A673 (cell line): ENCODE measurements at regions not wholly inside any gene's neighbourhood (a gene's known extent, or its start where the extent isn't known, plus 50 kb on each side); places are given as distances from the start of the nearest gene placed in this dataset.
"Not testable (repeated sequence)": the region's sequence is repeated elsewhere in the genome, so short reads cannot be mapped to it uniquely, and the experiment has no call there.

ENCODE experiments used
- BruUV-seq: library from RNA; stranded (reverse); fragments of 400-500 nt; replicated peaks from 2 replicates; lab custom pipeline; 2021; lab: Mats Ljungman, UMichigan
- CTCF ChIA-PET: fragments of 300-600 bp; sonication (Branson Sonifier 250); formaldehyde crosslinking; loops from one replicate; lab custom pipeline; 2022; ENCODE audit warnings: antibody characterized with exemption; lab: Charles Lee
- POLR2A ChIA-PET: fragments of 300-600 bp; sonication (Branson Sonifier 250); formaldehyde crosslinking; loops from one replicate; lab custom pipeline; 2022; ENCODE audit warnings: antibody characterized with exemption; ENCODE audit not compliant: low non-redundant PET; lab: Charles Lee
- DNase-seq: peaks from one replicate; pipeline ENCODE4 v3.0.0-alpha.2; 2015; ENCODE audit warnings: low spot score
- H3K27ac ChIP-seq: fragments of 200-600 bp; sonication (generic); 2 replicates; pipeline ENCODE4 v1.5.1; 2016; ENCODE audit warnings: mixed run types, low read depth, mild to moderate bottlenecking, mixed read lengths, antibody characterized with exemption, low read length; ENCODE audit not compliant: poor library complexity, severe bottlenecking
- H3K27me3 ChIP-seq: fragments of 200-600 bp; sonication (generic); replicated peaks from 2 replicates; pipeline ENCODE4 v1.6.1; 2017; ENCODE audit warnings: mixed run types, low read depth, mild to moderate bottlenecking, mixed read lengths, antibody characterized with exemption, low read length; ENCODE audit not compliant: insufficient read depth, poor library complexity
- H3K36me3 ChIP-seq: fragments of 200-600 bp; sonication (generic); 2 replicates; pipeline ENCODE4 v1.6.1; 2016; ENCODE audit warnings: mixed run types, mild to moderate bottlenecking, mixed read lengths, antibody characterized with exemption, low read length; ENCODE audit not compliant: insufficient read depth, poor library complexity, severe bottlenecking
- H3K4me1 ChIP-seq: fragments of 200-600 bp; sonication (generic); 2 replicates; pipeline ENCODE4 v1.6.1; 2017; ENCODE audit warnings: mixed run types, mild to moderate bottlenecking, mixed read lengths, antibody characterized with exemption, low read length; ENCODE audit not compliant: insufficient read depth, poor library complexity, severe bottlenecking
- H3K4me3 ChIP-seq: fragments of 200-600 bp; sonication (generic); 2 replicates; pipeline ENCODE4 v1.5.1; 2016; ENCODE audit warnings: low read depth, mixed run types, mild to moderate bottlenecking, mixed read lengths, low read length; ENCODE audit not compliant: poor library complexity, severe bottlenecking
- H3K9me3 ChIP-seq: fragments of 200-600 bp; sonication (generic); 2 replicates; pipeline ENCODE4 v1.6.1; 2016; ENCODE audit warnings: mixed run types, low read depth, mild to moderate bottlenecking, mixed read lengths, antibody characterized with exemption, low read length; ENCODE audit not compliant: poor library complexity, severe bottlenecking
- EZH2 ChIP-seq: fragments of 200-600 bp; sonication (generic); IDR thresholded peaks from 2 replicates; pipeline ENCODE4 v1.6.1; 2017; ENCODE audit warnings: borderline replicate concordance, low read depth, mild to moderate bottlenecking, mixed read lengths, antibody characterized with exemption, low read length; ENCODE audit not compliant: poor library complexity, severe bottlenecking
- intact Hi-C: fragments of 100-400 bp; cut with micrococcal nuclease; formaldehyde crosslinking; loops from one replicate; pipeline ENCODE4 v1.10.0; 2022; ENCODE audit not compliant: unreplicated experiment
- TF ChIP-seq, protein P1 (sequence below): fragments of 300-800, 200-600 bp; sonication (generic); conservative IDR thresholded peaks from 2 replicates; pipeline ENCODE4 v1.5.1; 2017; ENCODE audit warnings: low read depth, mild to moderate bottlenecking, antibody characterized with exemption, low read length, moderate library complexity, mixed read lengths

DNA sequence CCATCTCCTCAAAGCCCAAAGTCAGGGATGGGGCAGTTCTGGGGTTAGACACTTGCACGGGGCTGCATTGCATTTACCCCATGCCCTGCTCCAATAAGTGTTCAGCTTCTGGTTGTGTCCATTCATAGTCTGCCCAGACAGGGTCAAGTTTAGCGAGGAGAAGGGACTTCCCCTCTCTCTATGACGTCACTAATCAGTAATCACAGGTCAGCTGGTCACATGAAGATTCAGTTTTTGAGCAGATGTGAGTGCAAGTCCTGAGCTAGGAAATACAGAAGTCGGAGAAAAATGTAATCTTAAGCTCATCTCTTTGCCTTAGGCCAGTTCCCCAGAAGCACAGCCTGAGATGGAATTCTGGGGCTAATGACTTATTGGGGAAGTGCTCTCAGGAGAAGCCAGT is 310.1 kb downstream of the TSHZ3 start:
- H3K4me3 ChIP-seq, result no peak overlapping the region
- no peaks in the 10 kb centered on the region for H3K36me3 ChIP-seq
- TF ChIP-seq, protein P1, sequence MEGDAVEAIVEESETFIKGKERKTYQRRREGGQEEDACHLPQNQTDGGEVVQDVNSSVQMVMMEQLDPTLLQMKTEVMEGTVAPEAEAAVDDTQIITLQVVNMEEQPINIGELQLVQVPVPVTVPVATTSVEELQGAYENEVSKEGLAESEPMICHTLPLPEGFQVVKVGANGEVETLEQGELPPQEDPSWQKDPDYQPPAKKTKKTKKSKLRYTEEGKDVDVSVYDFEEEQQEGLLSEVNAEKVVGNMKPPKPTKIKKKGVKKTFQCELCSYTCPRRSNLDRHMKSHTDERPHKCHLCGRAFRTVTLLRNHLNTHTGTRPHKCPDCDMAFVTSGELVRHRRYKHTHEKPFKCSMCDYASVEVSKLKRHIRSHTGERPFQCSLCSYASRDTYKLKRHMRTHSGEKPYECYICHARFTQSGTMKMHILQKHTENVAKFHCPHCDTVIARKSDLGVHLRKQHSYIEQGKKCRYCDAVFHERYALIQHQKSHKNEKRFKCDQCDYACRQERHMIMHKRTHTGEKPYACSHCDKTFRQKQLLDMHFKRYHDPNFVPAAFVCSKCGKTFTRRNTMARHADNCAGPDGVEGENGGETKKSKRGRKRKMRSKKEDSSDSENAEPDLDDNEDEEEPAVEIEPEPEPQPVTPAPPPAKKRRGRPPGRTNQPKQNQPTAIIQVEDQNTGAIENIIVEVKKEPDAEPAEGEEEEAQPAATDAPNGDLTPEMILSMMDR, result no peak
- no peak for TF ChIP-seq EZH2
- peaks cover 11% of the 10 kb centered on the region for H3K9me3 ChIP-seq
- no peaks in the 10 kb centered on the region for H3K27me3 ChIP-seq
- no peak overlapping the region for H3K27ac ChIP-seq
- H3K4me1 ChIP-seq, result no peaks in the 10 kb centered on the region
- no TSS peak for BruUV-seq
- POLR2A ChIA-PET, result interaction anchor here (0.8 kb wide), 1 partner anchor 223 kb away, joined by 3 read pairs; no protein-coding TSS in a partner anchor
- CTCF ChIA-PET, result no interaction called here
- intact Hi-C loops, result no loop called here
- no peak for DNase-seq

DNA sequence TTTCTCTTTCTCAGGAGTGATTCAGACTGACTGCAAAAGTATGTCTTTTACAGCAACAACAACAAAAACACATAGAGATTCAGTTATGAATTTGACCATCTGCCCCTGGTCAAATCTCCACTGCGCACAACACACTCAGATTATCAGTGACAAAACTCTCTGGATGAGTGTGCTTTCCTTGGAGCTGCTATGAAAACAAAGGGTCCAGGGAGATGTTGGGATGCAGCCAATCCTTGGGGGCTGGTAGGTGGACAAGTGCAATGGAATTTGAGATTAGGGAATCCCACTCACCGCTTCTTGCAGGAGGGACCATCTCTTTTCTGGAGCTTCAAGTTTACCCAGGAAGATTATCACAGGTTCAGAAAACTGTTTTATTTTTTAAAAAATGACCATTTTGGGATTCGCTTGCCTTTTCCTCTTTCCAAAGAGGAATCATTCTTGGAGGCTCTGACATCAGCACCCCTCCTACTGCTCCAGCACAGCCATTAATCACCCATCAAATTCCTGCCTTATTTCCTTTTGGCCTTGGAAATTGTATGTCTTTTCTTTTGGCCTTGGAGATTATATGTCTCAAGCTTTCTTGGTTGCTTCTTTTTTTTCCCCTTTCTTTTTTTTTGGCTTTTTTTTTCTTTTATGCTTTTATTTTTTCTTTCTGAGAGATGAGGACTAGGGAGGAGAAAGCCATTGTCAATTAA is 311.8 kb downstream of the TSHZ3 start:
- no peaks in the 10 kb centered on the region for H3K27me3 ChIP-seq
- peaks cover 11% of the 10 kb centered on the region for H3K9me3 ChIP-seq
- CTCF ChIA-PET, result no interaction called here
- TF ChIP-seq, protein P1, result no peak
- TF ChIP-seq EZH2, result no peak
- BruUV-seq, result no TSS peak
- no peaks in the 10 kb centered on the region for H3K36me3 ChIP-seq
- DNase-seq, result no peak
- H3K4me1 ChIP-seq, result no peaks in the 10 kb centered on the region
- H3K27ac ChIP-seq, result no peak overlapping the region
- POLR2A ChIA-PET, result no interaction called here
- no peak overlapping the region for H3K4me3 ChIP-seq
- intact Hi-C loops, result no loop called here

DNA sequence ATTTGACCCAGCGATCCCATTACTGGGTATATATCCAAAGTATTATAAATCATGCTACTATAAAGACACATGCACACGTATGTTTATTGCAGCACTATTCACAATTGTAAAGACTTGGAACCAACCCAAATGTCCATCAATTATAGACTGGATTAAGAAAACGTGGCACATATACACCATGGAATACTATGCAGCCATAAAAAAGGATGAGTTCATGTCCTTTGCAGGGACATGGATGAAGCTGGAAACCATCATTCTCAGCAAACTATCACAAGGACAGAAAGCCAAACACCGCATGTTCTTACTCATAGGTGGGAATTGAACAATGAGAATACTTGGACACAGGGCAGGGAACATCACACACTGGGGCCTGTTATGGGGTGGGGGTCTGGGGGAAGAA is 317.8 kb downstream of the TSHZ3 start:
- peaks cover 19% of the 10 kb centered on the region for H3K9me3 ChIP-seq
- H3K27ac ChIP-seq, CTCF ChIA-PET, intact Hi-C loops, BruUV-seq, H3K36me3 ChIP-seq, DNase-seq, H3K27me3 ChIP-seq, H3K4me1 ChIP-seq, H3K4me3 ChIP-seq, POLR2A ChIA-PET: not testable (repeated sequence)

DNA sequence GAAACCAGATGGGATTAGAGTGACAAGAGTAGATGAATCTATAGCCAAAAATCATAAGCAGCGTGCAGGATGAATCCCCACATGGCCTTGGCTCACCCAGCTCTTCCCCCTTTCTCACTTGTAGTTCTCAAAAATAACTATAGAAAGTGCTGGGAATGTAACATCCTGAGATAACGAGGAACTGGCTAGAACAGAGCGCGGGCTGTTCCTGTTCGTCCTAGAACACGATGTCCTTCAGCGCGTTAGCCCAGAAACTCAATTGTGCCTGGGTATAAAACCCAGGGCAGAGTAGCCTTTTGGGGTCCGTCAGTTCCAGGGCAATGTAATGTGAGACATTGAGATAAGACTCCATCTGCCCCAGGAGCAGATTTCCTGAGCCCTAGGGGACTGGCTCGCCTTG is 326.2 kb downstream of the TSHZ3 start:
- Histone ChIP-seq H3K27me3 (no peaks in the 10 kb centered on the region), H3K4me1 (no peaks in the 10 kb centered on the region), H3K9me3 (peaks cover 11% of the 10 kb centered on the region), H3K4me3 (no peak overlapping the region), H3K36me3 (no peaks in the 10 kb centered on the region), H3K27ac (no peak overlapping the region)
- BruUV-seq, result no TSS peak
- ChIA-PET POLR2A (no interaction called here), CTCF (no interaction called here)
- TF ChIP-seq EZH2, result no peak
- TF ChIP-seq, protein P1, result no peak
- intact Hi-C loops, result no loop called here
- no peak for DNase-seq
